ENCODE measurements at regions not wholly inside any gene's neighbourhood (a gene's known extent, or its start where the extent isn't known, plus 50 kb on each side); places are given as distances from the start of the nearest gene placed in this dataset.
"Not testable (repeated sequence)": the region's sequence is repeated elsewhere in the genome, so short reads cannot be mapped to it uniquely, and the experiment has no call there.

GRCh38 chr13:52301810-52302400, 104.1 kb downstream of the THSD1 start:
- not testable (repeated sequence) for TF ChIP-seq CTCF (IDR thresholded peaks at IDR 0.05; ENCODE audit: insufficient read depth, low read depth, low read length); EZH2 (IDR thresholded peaks at IDR 0.05; ENCODE audit: insufficient read depth, low read length)

Measured in astrocyte (in vitro differentiated cells and primary cell).